ENCODE measurements at regions not wholly inside any gene's neighbourhood (a gene's known extent, or its start where the extent isn't known, plus 50 kb on each side); places are given as distances from the start of the nearest gene placed in this dataset.

- WGBS, 2 donors, result 40 to 58% methylated on average over 1 of the region's 1 CpG
- H3K9me3 ChIP-seq, result no peaks in the 10 kb centered on the region
- H3K36me3 ChIP-seq, result no peaks in the 10 kb centered on the region
- H3K4me1 ChIP-seq, result no peaks in the 10 kb centered on the region
- no peaks in the 10 kb centered on the region for H3K27me3 ChIP-seq
- H3K27ac ChIP-seq, result no peak overlapping the region
- TF ChIP-seq CTCF (IDR thresholded peaks at IDR 0.05), result no peak
- no peak for ATAC-seq
- no peak for DNase-seq
- FAIRE-seq, result no peak
- no peak overlapping the region for H3K4me3 ChIP-seq
- intact Hi-C loops (cut with DNase I), result no loop called here
These were observed 198.0 kb downstream of the GABRG1 start for GRCh38 chr4:45925809-45926208.

GRCh38 chr4:45920861-45921260, 203.0 kb downstream of the GABRG1 start:
- ATAC-seq (no peak), FAIRE-seq (no peak), DNase-seq (no peak)
- no peaks in the 10 kb centered on the region for H3K36me3 ChIP-seq
- no peaks in the 10 kb centered on the region for H3K27me3 ChIP-seq
- no peak for TF ChIP-seq CTCF (IDR thresholded peaks at IDR 0.05)
- no peaks in the 10 kb centered on the region for H3K9me3 ChIP-seq
- no peak overlapping the region for H3K27ac ChIP-seq
- no peaks in the 10 kb centered on the region for H3K4me1 ChIP-seq
- WGBS, 2 donors, result 75 to 84% methylated on average over 3 of the region's 3 CpGs
- intact Hi-C loops (cut with DNase I), result no loop called here
- H3K4me3 ChIP-seq, result no peak overlapping the region

- Histone ChIP-seq H3K27ac (no peak overlapping the region), H3K4me1 (no peaks in the 10 kb centered on the region), H3K4me3 (no peak overlapping the region), H3K27me3 (no peaks in the 10 kb centered on the region), H3K9me3 (no peaks in the 10 kb centered on the region), H3K36me3 (no peaks in the 10 kb centered on the region)
- FAIRE-seq (no peak), ATAC-seq (no peak), DNase-seq (no peak)
- intact Hi-C loops (cut with DNase I), result no loop called here
- no peak for TF ChIP-seq CTCF (IDR thresholded peaks at IDR 0.05)
These were observed 213.3 kb downstream of the GABRG1 start for GRCh38 chr4:45910511-45910910.

- Histone ChIP-seq H3K36me3 (no peaks in the 10 kb centered on the region), H3K4me3 (no peak overlapping the region)
These were observed 225.8 kb downstream of the GABRG1 start for GRCh38 chr4:45897946-45898585.

More at GRCh38 chr4:45897946-45898585, 225.8 kb downstream of the GABRG1 start:
- no peak for TF ChIP-seq CTCF (IDR thresholded peaks at IDR 0.05)
- Histone ChIP-seq H3K9me3 (no peaks in the 10 kb centered on the region), H3K4me1 (no peaks in the 10 kb centered on the region), H3K27me3 (no peaks in the 10 kb centered on the region), H3K27ac (no peak overlapping the region)
- WGBS, 2 donors, result 42 to 59% methylated on average over 4 of the region's 4 CpGs
- FAIRE-seq, result no peak
- intact Hi-C loops (cut with DNase I), result no loop called here
- no peak for ATAC-seq
- DNase-seq, result no peak

All from pancreas (tissue), 10 donors.